HG02884 (cell line): ENCODE measurements at regions not wholly inside any gene's neighbourhood (a gene's known extent, or its start where the extent isn't known, plus 50 kb on each side); places are given as distances from the start of the nearest gene placed in this dataset.
"Not testable (repeated sequence)": the region's sequence is repeated elsewhere in the genome, so short reads cannot be mapped to it uniquely, and the experiment has no call there.

Experiments
- ATAC-seq: cut with Tn5 transposase; IDR thresholded peaks from one replicate; pipeline ENCODE4 v1.9.1; 2021; ENCODE audit warnings: mild to moderate bottlenecking, moderate library complexity; ENCODE audit not compliant: unreplicated experiment

GRCh38 chr5:77910602-77911188 is 134.6 kb upstream of the TBCA start:
- ATAC-seq = no peak

DNA sequence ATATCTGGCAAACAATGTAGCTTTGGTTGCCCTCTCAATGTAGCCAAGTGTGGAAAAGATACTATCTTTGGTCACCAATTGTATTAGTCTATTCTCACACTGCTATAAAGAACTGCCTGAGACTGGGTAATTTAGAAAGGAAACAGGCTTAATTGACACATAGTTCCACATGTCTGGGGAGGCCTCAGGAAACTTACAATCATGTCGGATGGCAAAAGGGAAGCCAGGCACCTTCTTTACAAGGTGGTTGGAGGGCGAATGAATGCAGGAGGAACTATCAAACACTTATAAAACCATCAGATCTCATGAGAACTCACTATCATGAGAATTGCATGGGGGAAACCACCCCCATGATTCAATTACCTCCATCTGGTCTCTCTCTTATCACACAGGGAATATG is 133.1 kb upstream of the TBCA start:
- no peak for ATAC-seq

DNA sequence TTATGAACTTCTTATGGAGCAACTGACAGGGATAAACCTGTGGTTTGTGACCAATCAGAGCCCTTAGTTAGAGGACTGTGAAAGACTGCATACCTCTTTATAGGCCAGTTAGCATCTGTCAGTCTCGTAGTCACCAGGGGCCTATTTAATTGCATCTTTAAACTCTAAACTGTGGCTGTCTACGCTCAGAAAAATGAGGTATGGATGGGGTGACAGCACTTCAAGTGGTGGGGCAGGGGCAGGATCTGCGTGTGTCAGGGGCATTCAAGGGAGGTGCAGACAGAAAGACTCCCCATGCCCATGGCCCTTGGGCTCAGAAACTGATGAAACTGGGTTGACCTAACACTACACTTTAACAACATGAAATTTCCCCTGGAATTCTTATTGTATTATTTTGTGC is 132.6 kb upstream of the TBCA start:
- ATAC-seq = no peak

GRCh38 chr5:77907786-77908185 is 131.6 kb upstream of the TBCA start:
- ATAC-seq = no peak

GRCh38 chr5:77906806-77907205 is 130.7 kb upstream of the TBCA start:
- ATAC-seq = no peak

GRCh38 chr5:77904362-77904761 is 128.2 kb upstream of the TBCA start:
- ATAC-seq = no peak

- no peak for ATAC-seq
Observed at GRCh38 chr5:77900691-77901090, 124.6 kb upstream of the TBCA start.

DNA sequence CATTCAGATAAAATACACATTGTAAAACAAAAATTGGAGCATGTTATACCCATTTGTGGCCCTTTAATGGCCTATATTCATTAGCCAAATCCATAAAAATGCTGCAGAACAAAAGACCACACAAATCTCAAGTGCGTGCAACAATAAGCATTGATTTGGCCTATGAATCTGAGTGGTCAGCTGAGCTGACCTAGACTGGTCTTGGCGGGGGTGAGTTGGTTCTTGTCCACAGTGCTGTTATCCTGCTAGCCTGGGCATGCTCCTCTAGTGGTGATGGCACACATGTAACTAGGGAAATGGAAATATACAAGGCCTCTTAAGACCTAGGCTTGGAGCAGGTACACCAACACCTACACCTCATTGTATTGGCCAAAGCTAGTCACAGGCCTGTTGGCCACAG is 122.2 kb upstream of the TBCA start:
- ATAC-seq = no peak

- ATAC-seq = no peak
Observed at GRCh38 chr5:77896338-77896737, 120.2 kb upstream of the TBCA start.

DNA sequence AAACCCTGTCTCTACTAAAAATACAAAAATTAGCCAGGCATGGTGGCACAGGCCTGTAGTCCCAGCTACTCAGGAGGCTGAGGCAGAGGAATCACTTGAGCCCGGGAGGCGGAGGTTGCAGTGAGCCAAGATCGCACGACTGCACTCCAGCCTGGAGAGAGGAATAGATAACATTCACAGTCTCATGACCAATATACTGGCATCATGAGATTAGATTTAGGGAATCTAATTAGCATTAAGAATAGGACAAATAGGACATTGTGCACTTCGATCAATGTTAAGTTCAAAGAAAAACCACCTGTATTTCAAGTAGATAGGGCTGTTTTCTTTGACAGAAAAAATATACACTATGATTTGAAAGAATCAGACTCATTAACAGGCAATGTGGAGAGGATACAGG is 118.0 kb upstream of the TBCA start:
- ATAC-seq = not testable (repeated sequence)

DNA sequence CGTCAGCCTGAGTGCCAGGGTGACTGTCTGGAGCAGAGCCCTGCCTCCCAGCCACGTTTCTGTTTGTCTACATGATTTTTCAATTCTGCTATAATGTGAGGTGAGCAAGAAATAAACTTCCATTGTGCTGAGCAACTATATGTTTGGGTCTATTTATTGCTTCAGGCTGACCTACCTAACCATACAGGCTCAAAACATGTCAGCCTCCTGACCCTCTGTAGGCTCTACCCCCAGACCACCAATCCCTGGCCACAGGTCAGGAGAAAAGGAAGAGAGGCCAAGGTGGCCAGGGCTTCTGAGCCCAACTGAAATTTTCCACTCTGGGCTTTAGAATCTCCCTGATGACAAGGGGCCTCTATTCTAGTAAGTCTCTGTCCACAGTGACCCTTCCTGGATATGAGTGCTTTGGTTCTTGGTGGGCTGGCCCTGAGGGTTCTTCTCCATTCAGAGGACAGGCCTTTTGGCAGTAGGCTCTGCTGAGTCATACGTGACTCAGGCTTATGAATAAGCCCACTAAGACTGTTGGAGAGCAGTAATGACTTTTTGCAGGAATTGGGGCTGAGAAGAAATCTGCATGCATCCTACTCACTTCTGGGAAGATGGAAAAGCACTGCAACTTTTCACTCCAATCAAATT is 117.2 kb upstream of the TBCA start:
- no peak for ATAC-seq

DNA sequence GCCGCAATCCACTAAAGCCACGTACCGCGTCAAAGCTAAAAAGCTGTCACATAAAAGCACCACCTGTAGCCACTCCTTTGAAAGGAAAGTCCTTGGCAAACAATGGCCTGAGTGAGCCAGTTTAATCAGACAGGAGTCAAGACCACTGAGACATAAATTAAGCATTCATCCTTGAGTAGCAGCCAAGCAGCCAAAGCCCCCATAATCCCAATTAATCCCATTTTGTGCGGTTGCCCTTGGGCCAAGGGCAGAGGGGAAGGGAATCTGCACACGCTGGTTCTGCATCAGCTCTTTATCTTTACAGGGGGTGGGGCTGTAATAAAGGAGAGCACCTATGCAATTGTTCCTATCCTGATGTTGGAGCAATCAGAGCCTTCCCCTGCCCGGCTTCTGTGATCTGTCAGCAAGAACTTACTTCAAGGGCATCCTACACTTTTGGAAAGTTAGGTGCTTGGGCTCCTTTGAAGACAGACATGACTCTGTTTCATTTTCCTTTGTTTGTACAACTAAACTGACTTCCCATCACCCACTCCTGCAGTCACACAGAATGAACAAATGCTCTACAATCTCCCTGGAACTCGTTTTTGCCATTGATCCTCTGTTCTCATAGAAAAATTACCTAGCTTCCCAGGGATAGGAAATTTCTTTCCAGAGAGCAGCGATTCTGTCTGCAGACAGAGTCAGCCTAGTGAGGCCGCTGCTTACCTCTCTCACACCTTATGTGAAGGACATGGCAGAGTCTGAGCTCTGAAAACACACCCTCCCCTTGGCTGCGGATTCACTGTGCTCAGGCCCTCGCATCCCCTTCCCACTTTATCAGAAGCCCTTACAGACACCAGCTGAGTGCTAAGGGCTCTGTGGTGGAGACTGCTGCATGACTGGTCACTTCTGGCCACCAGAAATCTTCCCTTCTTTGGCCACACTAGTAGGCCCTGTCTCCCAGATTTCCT is 116.2 kb upstream of the TBCA start:
- ATAC-seq = no peak

GRCh38 chr5:77885519-77885918 is 109.4 kb upstream of the TBCA start:
- ATAC-seq = no peak

GRCh38 chr5:77882670-77883257 is 106.6 kb upstream of the TBCA start:
- ATAC-seq = no peak

- no peak for ATAC-seq
Observed at GRCh38 chr5:77881528-77881927, 105.4 kb upstream of the TBCA start.

DNA sequence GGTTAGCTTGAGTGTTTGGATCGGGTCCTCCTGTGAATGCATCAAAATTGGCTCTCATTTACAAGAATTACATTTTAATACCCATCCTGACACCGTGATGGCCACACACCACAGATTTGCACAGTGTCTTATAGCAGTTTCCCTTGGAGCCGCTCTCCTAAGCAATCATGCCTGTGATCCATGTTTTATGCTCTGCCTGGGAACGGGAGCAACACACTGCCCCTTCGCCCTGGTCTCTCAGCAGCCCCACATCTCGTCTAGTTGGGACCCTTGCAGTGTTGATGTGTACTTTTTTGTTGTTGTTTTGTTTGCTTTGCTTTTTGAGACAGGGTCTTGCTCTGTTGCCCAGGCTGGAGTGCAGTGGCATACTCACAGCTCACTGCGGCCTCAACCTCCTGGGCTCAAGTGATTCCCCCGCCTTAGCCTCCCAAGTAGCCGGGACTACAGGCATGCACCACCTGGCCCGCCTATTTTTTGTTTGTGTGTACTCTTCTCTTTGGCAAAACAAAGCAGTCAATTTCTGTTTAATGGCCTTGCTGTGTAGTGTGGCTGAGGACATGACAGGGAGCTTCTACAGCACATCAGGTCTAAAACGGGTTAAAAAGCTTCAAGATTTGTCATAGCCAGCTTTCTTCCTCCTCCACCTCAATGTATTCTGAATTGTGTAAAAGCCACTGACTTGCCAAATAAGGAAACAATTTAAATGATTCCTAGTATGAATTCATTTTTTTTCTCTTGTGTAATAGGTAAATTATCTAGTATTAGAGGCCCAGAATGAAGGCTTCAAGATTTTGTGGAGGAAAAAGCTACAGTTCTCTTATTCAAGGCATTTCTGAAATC is 101.6 kb upstream of the TBCA start:
- ATAC-seq = no peak

DNA sequence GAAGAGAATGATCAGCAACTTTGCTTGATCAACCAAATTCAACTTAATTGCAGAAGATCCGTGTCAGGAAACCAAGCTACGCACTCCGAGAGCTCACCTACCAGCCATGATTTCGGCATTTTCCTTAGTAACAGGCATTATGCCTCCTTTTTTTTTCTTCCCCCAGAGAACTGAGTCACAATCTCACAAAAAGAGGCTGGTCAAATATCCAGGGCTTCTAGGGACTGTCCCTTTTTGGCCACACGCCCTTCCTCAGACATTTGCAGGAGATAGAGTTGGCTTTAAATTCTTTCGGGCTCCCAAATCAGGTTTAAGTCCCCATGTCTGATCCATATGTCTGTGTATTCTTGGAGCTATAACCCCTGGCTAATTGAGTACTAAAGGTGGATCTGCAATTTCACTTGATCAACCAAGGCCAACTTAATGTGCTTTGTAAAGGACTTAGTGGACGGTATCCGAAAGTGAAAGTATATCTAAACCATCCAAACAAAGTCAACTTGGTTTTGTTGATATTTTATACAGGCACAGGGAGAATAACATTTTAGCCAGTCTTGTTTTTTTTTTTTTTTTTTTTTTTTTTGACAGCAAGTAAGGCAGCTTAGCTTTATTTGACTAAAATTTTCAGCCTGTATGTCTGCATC is 100.8 kb upstream of the TBCA start:
- ATAC-seq = no peak

- ATAC-seq = no peak
Observed at GRCh38 chr5:77876316-77876715, 100.2 kb upstream of the TBCA start.

DNA sequence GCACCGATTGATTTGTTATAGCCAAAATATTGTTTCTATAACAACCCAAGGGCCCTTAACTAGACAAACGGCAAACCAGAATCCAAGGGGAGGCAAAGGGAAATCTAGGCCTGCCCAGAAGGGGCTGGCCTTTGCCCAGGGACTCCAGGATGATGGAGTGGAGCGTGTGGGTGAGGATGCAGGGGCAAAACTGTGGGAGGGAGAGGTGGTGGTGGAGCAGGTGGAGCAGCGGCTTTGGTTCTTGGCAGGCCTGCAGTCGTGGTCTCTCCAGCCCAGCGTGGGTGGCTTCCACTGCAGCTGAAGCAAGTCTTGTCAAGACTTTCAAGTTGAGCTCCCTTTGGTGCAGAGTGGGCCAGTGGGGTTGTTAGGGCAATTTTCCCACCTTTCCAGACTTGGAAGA is 98.6 kb upstream of the TBCA start:
- no peak for ATAC-seq

- ATAC-seq = no peak
Observed at GRCh38 chr5:77873239-77873638, 97.1 kb upstream of the TBCA start.
